ENCODE measurements at regions not wholly inside any gene's neighbourhood (a gene's known extent, or its start where the extent isn't known, plus 50 kb on each side); places are given as distances from the start of the nearest gene placed in this dataset.

DNA sequence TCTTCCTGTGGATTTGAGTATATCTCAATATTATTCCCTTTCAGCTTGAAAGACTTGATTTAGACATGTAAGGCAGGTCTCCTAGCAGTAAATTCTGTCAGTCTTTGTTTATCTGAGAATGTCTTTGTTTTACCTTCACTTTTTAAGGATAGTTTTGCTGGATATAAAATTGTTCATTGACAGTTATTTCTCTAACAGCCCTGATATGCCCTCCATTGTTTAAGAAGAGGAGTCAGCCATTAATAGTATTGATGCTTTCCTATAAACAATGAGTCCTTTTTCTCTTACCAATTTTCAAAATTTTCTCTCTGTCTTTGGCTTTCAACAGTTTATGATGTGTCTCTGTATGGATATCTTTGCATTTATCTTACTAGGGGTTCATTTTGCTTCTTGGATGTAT, 163.5 kb upstream of the ANKRD55 start:
- DNase-seq (ENCODE audit: low read depth, low spot score) (no peak), FAIRE-seq (no peak)
- Histone ChIP-seq H3K9me1 (ENCODE audit: control insufficient read depth, extremely low read depth, insufficient read depth, low read length) (no peaks in the 10 kb centered on the region), H3K9me3 (ENCODE audit: control insufficient read depth, low read depth, low read length) (no peaks in the 10 kb centered on the region), H3K36me3 (ENCODE audit: control insufficient read depth in 2 of 2, extremely low read depth in 1 of 2, insufficient read depth in 2 of 2, low read length in 2 of 2) (no peaks in the 10 kb centered on the region), H3K4me3 (ENCODE audit: control insufficient read depth in 2 of 3, extremely low read depth in 1 of 3, insufficient read depth in 2 of 3, low read depth in 1 of 3, low read length in 3 of 3) (no peak overlapping the region), H4K20me1 (ENCODE audit: control insufficient read depth, extremely low read depth, insufficient read depth, low read length) (no peaks in the 10 kb centered on the region), H3K27ac (ENCODE audit: control insufficient read depth, insufficient read depth, low read length) (no peak overlapping the region), H3K4me1 (ENCODE audit: control insufficient read depth, extremely low read depth, insufficient read depth, low read length) (no peaks in the 10 kb centered on the region), H3K9ac (ENCODE audit: control insufficient read depth, extremely low read depth, insufficient read depth, low read length) (no peak overlapping the region), H3K79me2 (ENCODE audit: control insufficient read depth, insufficient read depth, low read length) (no peaks in the 10 kb centered on the region), H2AFZ (ENCODE audit: control insufficient read depth, low read length) (no peak overlapping the region), H3K4me2 (ENCODE audit: control insufficient read depth, extremely low read depth, insufficient read depth, low read depth, low read length) (no peak overlapping the region), H3K27me3 (ENCODE audit: control insufficient read depth, extremely low read depth, insufficient read depth, low read length) (no peaks in the 10 kb centered on the region)
- TF ChIP-seq, protein P1, sequence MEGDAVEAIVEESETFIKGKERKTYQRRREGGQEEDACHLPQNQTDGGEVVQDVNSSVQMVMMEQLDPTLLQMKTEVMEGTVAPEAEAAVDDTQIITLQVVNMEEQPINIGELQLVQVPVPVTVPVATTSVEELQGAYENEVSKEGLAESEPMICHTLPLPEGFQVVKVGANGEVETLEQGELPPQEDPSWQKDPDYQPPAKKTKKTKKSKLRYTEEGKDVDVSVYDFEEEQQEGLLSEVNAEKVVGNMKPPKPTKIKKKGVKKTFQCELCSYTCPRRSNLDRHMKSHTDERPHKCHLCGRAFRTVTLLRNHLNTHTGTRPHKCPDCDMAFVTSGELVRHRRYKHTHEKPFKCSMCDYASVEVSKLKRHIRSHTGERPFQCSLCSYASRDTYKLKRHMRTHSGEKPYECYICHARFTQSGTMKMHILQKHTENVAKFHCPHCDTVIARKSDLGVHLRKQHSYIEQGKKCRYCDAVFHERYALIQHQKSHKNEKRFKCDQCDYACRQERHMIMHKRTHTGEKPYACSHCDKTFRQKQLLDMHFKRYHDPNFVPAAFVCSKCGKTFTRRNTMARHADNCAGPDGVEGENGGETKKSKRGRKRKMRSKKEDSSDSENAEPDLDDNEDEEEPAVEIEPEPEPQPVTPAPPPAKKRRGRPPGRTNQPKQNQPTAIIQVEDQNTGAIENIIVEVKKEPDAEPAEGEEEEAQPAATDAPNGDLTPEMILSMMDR (optimal IDR thresholded peaks at IDR 0.05 in 1 of 3, IDR thresholded peaks at IDR 0.05 in 1 of 3, conservative IDR thresholded peaks at IDR 0.05 in 1 of 3; ENCODE audit: extremely low read depth in 1 of 3, insufficient read depth in 2 of 3, low read length in 3 of 3) = no peak
- no peak for TF ChIP-seq EZH2 (IDR thresholded peaks at IDR 0.05; ENCODE audit: low read length)
- dilution Hi-C loops (cut with MboI; ENCODE audit: extremely low pct_ligation_motif_present, low sequenced_read_pairs) = no loop called here

DNA sequence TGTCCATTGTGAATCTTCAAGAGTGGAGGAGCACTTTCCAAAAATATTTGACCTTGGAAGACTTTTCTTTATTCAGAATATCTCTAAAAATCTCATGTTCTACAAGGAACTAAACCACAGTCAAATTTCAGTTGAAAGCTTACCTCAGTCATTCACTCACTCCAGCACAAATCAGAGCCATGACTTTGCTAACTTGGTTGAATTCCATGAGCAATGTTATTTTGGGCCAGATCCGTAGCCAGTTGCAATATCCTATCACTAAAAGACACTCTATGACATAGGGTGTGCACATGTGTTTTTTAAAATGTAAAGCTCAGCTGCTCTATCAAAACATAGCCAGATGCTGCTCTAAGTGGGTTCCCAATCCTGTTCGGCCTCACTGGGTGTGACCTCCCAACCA, 156.1 kb upstream of the ANKRD55 start:
- dilution Hi-C loops (cut with MboI; ENCODE audit: extremely low pct_ligation_motif_present, low sequenced_read_pairs) = no loop called here
- no peaks in the 10 kb centered on the region for H3K9me1 ChIP-seq (ENCODE audit: control insufficient read depth, extremely low read depth, insufficient read depth, low read length)
- no peaks in the 10 kb centered on the region for H3K36me3 ChIP-seq (ENCODE audit: control insufficient read depth in 2 of 2, extremely low read depth in 1 of 2, insufficient read depth in 2 of 2, low read length in 2 of 2)

More for the DNA sequence above, 156.1 kb upstream of the ANKRD55 start:
- Histone ChIP-seq H3K79me2 (ENCODE audit: control insufficient read depth, insufficient read depth, low read length) (no peaks in the 10 kb centered on the region), H3K4me1 (ENCODE audit: control insufficient read depth, extremely low read depth, insufficient read depth, low read length) (no peaks in the 10 kb centered on the region), H3K4me2 (ENCODE audit: control insufficient read depth, extremely low read depth, insufficient read depth, low read depth, low read length) (no peak overlapping the region), H3K4me3 (ENCODE audit: control insufficient read depth in 2 of 3, extremely low read depth in 1 of 3, insufficient read depth in 2 of 3, low read depth in 1 of 3, low read length in 3 of 3) (no peak overlapping the region), H3K27ac (ENCODE audit: control insufficient read depth, insufficient read depth, low read length) (no peak overlapping the region), H2AFZ (ENCODE audit: control insufficient read depth, low read length) (no peak overlapping the region), H3K27me3 (ENCODE audit: control insufficient read depth, extremely low read depth, insufficient read depth, low read length) (no peaks in the 10 kb centered on the region), H3K9me3 (ENCODE audit: control insufficient read depth, low read depth, low read length) (no peaks in the 10 kb centered on the region), H3K9ac (ENCODE audit: control insufficient read depth, extremely low read depth, insufficient read depth, low read length) (no peak overlapping the region), H4K20me1 (ENCODE audit: control insufficient read depth, extremely low read depth, insufficient read depth, low read length) (no peaks in the 10 kb centered on the region)
- DNase-seq (ENCODE audit: low read depth, low spot score) (no peak), FAIRE-seq (no peak)
- TF ChIP-seq, protein P1 (optimal IDR thresholded peaks at IDR 0.05 in 1 of 3, IDR thresholded peaks at IDR 0.05 in 1 of 3, conservative IDR thresholded peaks at IDR 0.05 in 1 of 3; ENCODE audit: extremely low read depth in 1 of 3, insufficient read depth in 2 of 3, low read length in 3 of 3) = no peak
- no peak for TF ChIP-seq EZH2 (IDR thresholded peaks at IDR 0.05; ENCODE audit: low read length)
